Right atrium auricular region (tissue), 2 donors: ENCODE measurements at regions not wholly inside any gene's neighbourhood (a gene's known extent, or its start where the extent isn't known, plus 50 kb on each side); places are given as distances from the start of the nearest gene placed in this dataset.

Source experiments
- DNase-seq: peaks from one replicate; pipeline ENCODE4 v3.0.0-alpha.2; 2019; ENCODE audit warnings: low spot score
- H3K27ac ChIP-seq, 2 donors: fragments of 200-600 bp; sonication (generic); 1 replicate in 1 of 2; 2 replicates in 1 of 2; pipeline ENCODE4 v1.5.1; 2016 to 2019
- H3K27me3 ChIP-seq, 2 donors: fragments of 200-600 bp; sonication (generic); one replicate each; pipeline versions ENCODE4 v1.5.1 to v1.6.0; 2017 to 2019
- H3K36me3 ChIP-seq: fragments of 200-600 bp; sonication (generic); one replicate; pipeline ENCODE4 v1.5.1; 2016
- H3K4me1 ChIP-seq, 2 donors: fragments of 200-600 bp; sonication (generic); one replicate each; pipeline versions ENCODE4 v1.5.1 to v1.6.0; 2017 to 2019
- H3K4me3 ChIP-seq, 2 donors: fragments of 200-600 bp; sonication (generic); 1 replicate in 1 of 2; 2 replicates in 1 of 2; pipeline ENCODE4 v1.5.1; 2017 to 2019; ENCODE audit warnings: mild to moderate bottlenecking in 1 of 2, moderate library complexity in 1 of 2
- H3K9me3 ChIP-seq, 2 donors: fragments of 200-600 bp; sonication (generic); one replicate each; pipeline ENCODE4 v1.5.1; 2019
- CTCF ChIP-seq, 2 donors: fragments of 200-600 bp; sonication (generic); IDR thresholded peaks; one replicate each; pipeline ENCODE4 v1.5.1; 2019; ENCODE audit warnings: antibody characterized with exemption in 2 of 2

- no peak for TF ChIP-seq CTCF (IDR thresholded peaks at IDR 0.05)
- H3K36me3 ChIP-seq: no peaks in the 10 kb centered on the region
- H3K27ac ChIP-seq: no peak overlapping the region
- no peaks in the 10 kb centered on the region for H3K9me3 ChIP-seq
- no peaks in the 10 kb centered on the region for H3K27me3 ChIP-seq
- no peak overlapping the region for H3K4me3 ChIP-seq
- H3K4me1 ChIP-seq: peaks cover 0 to 9% of the 10 kb centered on the region in 2 donors
- no peak for DNase-seq
These were observed 540.7 kb upstream of the NETO1 start for GRCh38 chr18:73408469-73408868.

GRCh38 chr18:73407506-73407905, 539.7 kb upstream of the NETO1 start:
- H3K9me3 ChIP-seq: no peaks in the 10 kb centered on the region
- H3K36me3 ChIP-seq: no peaks in the 10 kb centered on the region
- peaks cover 0 to 9% of the 10 kb centered on the region in 2 donors for H3K4me1 ChIP-seq
- no peak overlapping the region for H3K4me3 ChIP-seq
- peak overlapping the region in 1 of 2 donors; percentile 54 for H3K27ac ChIP-seq
- TF ChIP-seq CTCF (IDR thresholded peaks at IDR 0.05): no peak
- no peaks in the 10 kb centered on the region for H3K27me3 ChIP-seq
- no peak for DNase-seq

GRCh38 chr18:73384246-73384645, 516.5 kb upstream of the NETO1 start:
- Histone ChIP-seq H3K4me3 (no peak overlapping the region), H3K9me3 (no peaks in the 10 kb centered on the region), H3K27me3 (no peaks in the 10 kb centered on the region), H3K27ac (no peak overlapping the region), H3K4me1 (no peaks in the 10 kb centered on the region), H3K36me3 (no peaks in the 10 kb centered on the region)
- no peak for DNase-seq
- no peak for TF ChIP-seq CTCF (IDR thresholded peaks at IDR 0.05)

- no peaks in the 10 kb centered on the region for H3K36me3 ChIP-seq
- no peaks in the 10 kb centered on the region for H3K27me3 ChIP-seq
- H3K9me3 ChIP-seq: no peaks in the 10 kb centered on the region
- no peak overlapping the region for H3K27ac ChIP-seq
- no peak for TF ChIP-seq CTCF (IDR thresholded peaks at IDR 0.05)
- H3K4me3 ChIP-seq: no peak overlapping the region
- DNase-seq: no peak
- no peaks in the 10 kb centered on the region for H3K4me1 ChIP-seq
These were observed 513.9 kb upstream of the NETO1 start for GRCh38 chr18:73381699-73382036.

- Histone ChIP-seq H3K27ac (no peak overlapping the region), H3K9me3 (no peaks in the 10 kb centered on the region), H3K4me3 (no peak overlapping the region), H3K4me1 (no peaks in the 10 kb centered on the region), H3K27me3 (no peaks in the 10 kb centered on the region), H3K36me3 (no peaks in the 10 kb centered on the region)
- TF ChIP-seq CTCF (IDR thresholded peaks at IDR 0.05): no peak
- DNase-seq: no peak
These were observed 513.4 kb upstream of the NETO1 start for GRCh38 chr18:73381016-73381698.

GRCh38 chr18:73366713-73367112, 498.9 kb upstream of the NETO1 start:
- peaks cover 0 to 4% of the 10 kb centered on the region in 2 donors for H3K9me3 ChIP-seq
- TF ChIP-seq CTCF (IDR thresholded peaks at IDR 0.05): no peak
- no peaks in the 10 kb centered on the region for H3K4me1 ChIP-seq
- H3K27me3 ChIP-seq: no peaks in the 10 kb centered on the region
- no peak overlapping the region for H3K27ac ChIP-seq
- no peaks in the 10 kb centered on the region for H3K36me3 ChIP-seq
- DNase-seq: no peak
- H3K4me3 ChIP-seq: no peak overlapping the region
